Retinal pigment epithelial cell (primary cell): ENCODE measurements at regions not wholly inside any gene's neighbourhood (a gene's known extent, or its start where the extent isn't known, plus 50 kb on each side); places are given as distances from the start of the nearest gene placed in this dataset.

Experiments used
- DNase-seq: peaks from one replicate; pipeline ENCODE4 v3.0.0-alpha.2; 2010; ENCODE audit warnings: low read depth
- H3K4me3 ChIP-seq: 2 replicates; pipeline ENCODE4 v1.5.1; 2011; ENCODE audit warnings: mild to moderate bottlenecking, low read length, control low read depth, moderate library complexity
- CTCF ChIP-seq: conservative IDR thresholded peaks from 2 replicates; pipeline ENCODE4 v1.5.1; 2011; ENCODE audit warnings: low read depth, low read length, control low read depth, inconsistent platforms

- H3K4me3 ChIP-seq = no peak overlapping the region
- no peak for DNase-seq
- TF ChIP-seq CTCF = no peak
Measured at GRCh38 chr12:4223273-4223845, 50.2 kb upstream of the CCND2 start.

GRCh38 chr12:4221258-4221620 lies 52.3 kb upstream of the CCND2 start:
- H3K4me3 ChIP-seq = no peak overlapping the region
- no peak for TF ChIP-seq CTCF
- no peak for DNase-seq

- TF ChIP-seq CTCF = no peak
- no peak for DNase-seq
- no peak overlapping the region for H3K4me3 ChIP-seq
Measured at GRCh38 chr12:4220536-4221257, 52.9 kb upstream of the CCND2 start.

GRCh38 chr12:4217091-4217490 lies 56.5 kb upstream of the CCND2 start:
- DNase-seq = no peak
- TF ChIP-seq CTCF = no peak
- no peak overlapping the region for H3K4me3 ChIP-seq

GRCh38 chr12:4216187-4216927 lies 57.2 kb upstream of the CCND2 start:
- DNase-seq = no peak
- no peak overlapping the region for H3K4me3 ChIP-seq

GRCh38 chr12:4215229-4216186 lies 58.1 kb upstream of the CCND2 start:
- H3K4me3 ChIP-seq = no peak overlapping the region
- no peak for TF ChIP-seq CTCF
- no peak for DNase-seq

More at GRCh38 chr12:4216187-4216927, 57.2 kb upstream of the CCND2 start:
- no peak for TF ChIP-seq CTCF
